ENCODE measurements at regions not wholly inside any gene's neighbourhood (a gene's known extent, or its start where the extent isn't known, plus 50 kb on each side); places are given as distances from the start of the nearest gene placed in this dataset.

- DNase-seq (ENCODE audit: low read depth in 3 of 3) = no peak
Observed at GRCh38 chr7:49371771-49372170, 401.7 kb upstream of the VWC2 start.

GRCh38 chr7:49376817-49377375 is 396.5 kb upstream of the VWC2 start:
- DNase-seq (ENCODE audit: low read depth in 3 of 3) = no peak

- DNase-seq (ENCODE audit: low read depth in 3 of 3) = no peak
Observed at GRCh38 chr7:49386792-49387191, 386.6 kb upstream of the VWC2 start.

- DNase-seq (ENCODE audit: low read depth in 3 of 3) = no peak
Observed at GRCh38 chr7:49389871-49390479, 383.5 kb upstream of the VWC2 start.

- DNase-seq (ENCODE audit: low read depth in 3 of 3) = no peak
Observed at GRCh38 chr7:49396229-49396628, 377.2 kb upstream of the VWC2 start.

GRCh38 chr7:49397750-49398149 is 375.7 kb upstream of the VWC2 start:
- DNase-seq (ENCODE audit: low read depth in 3 of 3) = no peak

- no peak for DNase-seq (ENCODE audit: low read depth in 3 of 3)
Observed at GRCh38 chr7:49398236-49398635, 375.2 kb upstream of the VWC2 start.

- DNase-seq (ENCODE audit: low read depth in 3 of 3) = no peak
Observed at GRCh38 chr7:49398746-49399145, 374.7 kb upstream of the VWC2 start.

- no peak for DNase-seq (ENCODE audit: low read depth in 3 of 3)
Observed at GRCh38 chr7:49400891-49401550, 372.4 kb upstream of the VWC2 start.

GRCh38 chr7:49403844-49404243 is 369.6 kb upstream of the VWC2 start:
- no peak for DNase-seq (ENCODE audit: low read depth in 3 of 3)

- no peak for DNase-seq (ENCODE audit: low read depth in 3 of 3)
Observed at GRCh38 chr7:49407205-49407604, 366.2 kb upstream of the VWC2 start.

- no peak for DNase-seq (ENCODE audit: low read depth in 3 of 3)
Observed at GRCh38 chr7:49417034-49417433, 356.4 kb upstream of the VWC2 start.

- DNase-seq (ENCODE audit: low read depth in 3 of 3) = no peak
Observed at GRCh38 chr7:49418963-49419362, 354.5 kb upstream of the VWC2 start.

GRCh38 chr7:49422564-49422963 is 350.9 kb upstream of the VWC2 start:
- DNase-seq (ENCODE audit: low read depth in 3 of 3) = no peak

- no peak for DNase-seq (ENCODE audit: low read depth in 3 of 3)
Observed at GRCh38 chr7:49424109-49424508, 349.3 kb upstream of the VWC2 start.

- DNase-seq (ENCODE audit: low read depth in 3 of 3) = no peak
Observed at GRCh38 chr7:49425277-49425818, 348.1 kb upstream of the VWC2 start.

- no peak for DNase-seq (ENCODE audit: low read depth in 3 of 3)
Observed at GRCh38 chr7:49432254-49432653, 341.2 kb upstream of the VWC2 start.

- no peak for DNase-seq (ENCODE audit: low read depth in 3 of 3)
Observed at GRCh38 chr7:49433794-49434193, 339.6 kb upstream of the VWC2 start.

GRCh38 chr7:49434846-49435245 is 338.6 kb upstream of the VWC2 start:
- DNase-seq (ENCODE audit: low read depth in 3 of 3) = no peak

- DNase-seq (ENCODE audit: low read depth in 3 of 3) = no peak
Observed at GRCh38 chr7:49438281-49438680, 335.2 kb upstream of the VWC2 start.

- DNase-seq (ENCODE audit: low read depth in 3 of 3) = no peak
Observed at GRCh38 chr7:49443515-49443914, 329.9 kb upstream of the VWC2 start.

- DNase-seq (ENCODE audit: low read depth in 3 of 3) = no peak
Observed at GRCh38 chr7:49453486-49453885, 320.0 kb upstream of the VWC2 start.

GRCh38 chr7:49479441-49479840 is 294.0 kb upstream of the VWC2 start:
- no peak for DNase-seq (ENCODE audit: low read depth in 3 of 3)

Data from stimulated activated CD4-positive, alpha-beta T cell treated with anti-CD3 and anti-CD28 coated beads, TNF-alpha, amount 100 ng/mL, for 48 hours (primary cell).